ENCODE measurements at regions not wholly inside any gene's neighbourhood (a gene's known extent, or its start where the extent isn't known, plus 50 kb on each side); places are given as distances from the start of the nearest gene placed in this dataset.

GRCh38 chr12:89901319-89901718 lies 192.7 kb upstream of the ATP2B1 start:
- DNase-seq, result no peak

GRCh38 chr12:89899651-89900050 lies 191.0 kb upstream of the ATP2B1 start:
- no peak for DNase-seq

DNA sequence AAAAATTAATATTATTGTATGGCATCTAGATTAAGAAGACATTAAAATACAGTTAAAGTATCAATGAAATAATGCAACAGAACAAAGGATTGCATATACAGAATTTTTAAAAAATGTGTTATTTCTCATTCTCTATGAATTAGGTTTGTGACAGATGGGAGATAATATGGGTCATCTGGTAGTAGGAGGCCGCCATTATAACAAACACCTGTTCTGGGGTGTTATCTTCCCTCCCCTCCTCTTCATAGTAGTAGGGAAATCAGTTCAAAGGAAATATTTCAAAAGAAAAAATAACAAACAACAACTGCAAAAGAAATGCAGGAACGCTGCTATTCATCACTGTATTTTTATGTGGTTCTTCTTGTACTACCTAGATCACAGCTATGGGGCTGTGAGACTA lies 187.0 kb upstream of the ATP2B1 start:
- no peak for DNase-seq

DNA sequence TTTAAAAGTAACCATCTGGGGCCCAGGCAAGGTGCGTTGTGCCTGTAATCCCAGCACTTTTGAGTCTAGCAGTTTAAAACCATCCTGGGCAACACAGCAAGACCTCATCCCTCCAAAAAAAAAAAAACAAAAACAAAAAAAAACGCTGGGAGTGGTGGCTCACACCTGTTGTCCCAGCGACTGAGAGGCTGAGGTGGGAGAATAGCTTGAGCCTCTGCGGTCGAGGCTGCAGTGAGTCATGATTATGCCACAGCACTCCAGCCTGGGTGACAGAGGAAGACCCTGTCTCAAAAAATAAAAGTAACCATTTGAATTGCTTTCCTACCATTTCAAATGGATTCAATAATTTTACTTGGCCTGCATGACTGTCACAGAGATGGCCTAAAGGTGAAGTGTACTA lies 186.5 kb upstream of the ATP2B1 start:
- no peak for DNase-seq

- no peak for DNase-seq
These were observed 185.5 kb upstream of the ATP2B1 start for GRCh38 chr12:89893972-89894706.

GRCh38 chr12:89892436-89892835 lies 183.8 kb upstream of the ATP2B1 start:
- no peak for DNase-seq

DNA sequence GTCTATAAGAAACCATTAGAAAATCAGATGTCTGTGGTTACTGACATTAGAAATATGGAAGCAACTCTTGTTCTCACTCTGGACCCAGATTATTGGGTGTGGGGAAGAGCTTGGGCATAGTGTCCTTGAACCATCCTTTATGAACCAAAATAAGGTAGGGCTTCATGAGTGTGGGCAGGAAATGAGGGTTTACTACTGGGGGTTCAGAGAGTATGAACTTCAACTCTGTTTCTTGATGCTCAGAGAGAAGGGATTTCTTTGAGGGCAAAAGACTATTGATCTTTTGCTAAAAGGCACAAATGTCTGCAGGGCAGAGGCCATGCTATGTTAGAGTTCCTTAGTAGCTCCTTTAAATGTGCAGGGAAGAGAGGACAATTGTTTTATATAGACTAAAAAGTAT lies 183.3 kb upstream of the ATP2B1 start:
- DNase-seq, result no peak

GRCh38 chr12:89890161-89890560 lies 181.5 kb upstream of the ATP2B1 start:
- no peak for DNase-seq

GRCh38 chr12:89889062-89889461 lies 180.4 kb upstream of the ATP2B1 start:
- DNase-seq, result no peak

GRCh38 chr12:89884952-89885351 lies 176.3 kb upstream of the ATP2B1 start:
- DNase-seq, result no peak

GRCh38 chr12:89884416-89884898 lies 175.8 kb upstream of the ATP2B1 start:
- no peak for DNase-seq

DNA sequence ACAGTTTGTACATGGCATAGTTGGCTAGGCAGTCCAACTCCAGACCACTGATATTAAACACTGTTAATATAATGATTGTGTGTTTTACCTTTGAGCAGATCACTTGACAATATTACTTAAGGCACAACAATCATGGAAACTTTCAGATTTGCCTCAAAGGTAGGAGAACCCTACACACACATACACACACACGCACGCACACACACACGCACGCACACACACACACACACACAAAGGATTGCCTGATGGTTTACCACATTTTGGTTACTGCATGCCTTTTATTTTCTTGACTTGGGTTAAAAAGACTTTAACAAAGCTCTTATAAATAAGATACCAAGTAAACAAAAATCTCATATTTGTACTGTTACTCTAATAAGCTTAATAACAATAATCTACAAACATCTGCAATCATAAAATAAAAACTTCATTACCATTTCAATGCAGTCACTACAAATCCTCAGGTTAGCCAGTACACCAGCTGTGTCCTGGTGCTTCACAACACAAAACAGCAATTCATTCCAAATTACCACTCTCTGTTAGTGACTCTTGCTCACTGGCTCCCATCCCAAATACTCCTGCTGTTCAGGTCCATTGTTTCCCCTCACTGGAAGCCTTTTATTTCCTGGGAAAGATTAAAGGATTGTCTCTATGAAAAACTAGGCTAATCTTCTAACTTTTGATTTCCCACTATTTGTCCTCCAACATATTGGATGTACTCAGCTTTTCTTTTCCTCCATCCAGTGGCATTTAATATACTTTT lies 175.2 kb upstream of the ATP2B1 start:
- DNase-seq, result no peak

- no peak for DNase-seq
These were observed 174.2 kb upstream of the ATP2B1 start for GRCh38 chr12:89882792-89883191.

GRCh38 chr12:89882050-89882449 lies 173.4 kb upstream of the ATP2B1 start:
- DNase-seq, result no peak

DNA sequence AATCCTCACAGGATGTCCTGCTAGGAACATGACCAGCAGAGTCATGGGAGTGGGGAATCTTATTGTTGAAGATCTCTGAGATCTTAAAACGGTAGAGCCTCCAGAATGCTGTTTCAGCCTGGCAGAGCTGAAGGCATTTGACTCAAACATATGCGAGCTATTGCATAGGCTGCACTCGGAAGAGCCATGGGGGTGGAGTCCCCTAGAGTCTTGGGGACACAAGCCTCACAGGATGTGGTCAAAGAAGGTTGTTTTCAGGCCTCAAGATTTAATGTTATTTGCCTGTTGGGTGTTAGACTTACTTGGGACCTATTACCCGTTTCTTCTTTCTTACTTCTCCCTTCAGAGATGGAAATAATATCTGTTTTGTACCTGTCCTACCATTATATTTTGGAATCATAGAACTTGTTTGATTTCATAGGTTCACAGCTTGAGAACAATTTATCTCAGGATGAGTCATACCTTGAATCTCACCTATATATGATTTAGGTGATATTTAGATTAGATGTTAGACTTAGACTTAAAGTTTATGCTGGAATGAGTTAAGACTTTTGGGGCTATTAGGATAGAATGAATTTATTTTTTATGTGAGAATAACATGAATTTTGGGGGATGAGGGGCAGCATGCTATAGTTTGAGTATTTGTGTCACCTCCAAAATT lies 172.2 kb upstream of the ATP2B1 start:
- DNase-seq, result no peak

DNA sequence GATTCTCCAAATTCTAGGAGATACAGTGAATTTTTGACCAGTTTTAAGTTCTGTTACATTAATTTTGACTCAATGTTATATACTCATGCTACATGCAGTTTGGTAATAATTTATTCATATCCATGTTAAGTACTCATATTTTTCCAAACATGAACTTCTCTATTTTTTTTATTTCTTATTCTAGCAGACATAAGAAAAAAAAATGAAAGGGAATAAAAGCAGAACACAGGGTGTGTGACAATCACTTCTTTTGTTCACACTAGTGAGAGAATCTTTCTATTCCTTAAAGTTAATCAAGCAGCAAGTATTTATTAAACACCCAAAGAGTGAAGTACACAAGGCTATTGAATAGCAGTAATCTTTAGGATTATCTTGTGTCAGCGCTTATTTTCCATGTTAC lies 171.1 kb upstream of the ATP2B1 start:
- DNase-seq, result no peak

- no peak for DNase-seq
These were observed 170.3 kb upstream of the ATP2B1 start for GRCh38 chr12:89878950-89879349.

DNA sequence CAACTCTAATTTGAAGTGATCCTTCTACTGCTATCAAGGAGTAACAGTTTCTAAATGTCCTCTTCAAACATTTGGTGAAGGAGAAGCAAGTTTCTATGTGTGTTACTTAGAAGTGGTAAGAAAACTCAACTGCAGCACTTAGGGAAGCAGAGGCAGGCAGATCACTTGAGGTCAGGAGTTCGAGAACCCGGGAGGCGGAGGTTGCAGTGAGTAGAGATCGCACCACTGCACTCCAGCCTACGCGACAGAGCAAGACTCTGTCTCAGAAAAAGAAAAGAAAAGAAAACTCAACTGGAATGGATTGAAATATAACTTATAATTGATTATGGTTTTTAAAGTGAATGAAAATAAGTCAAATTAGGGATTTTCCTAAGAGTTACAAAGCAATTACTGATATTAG lies 169.7 kb upstream of the ATP2B1 start:
- no peak for DNase-seq

DNA sequence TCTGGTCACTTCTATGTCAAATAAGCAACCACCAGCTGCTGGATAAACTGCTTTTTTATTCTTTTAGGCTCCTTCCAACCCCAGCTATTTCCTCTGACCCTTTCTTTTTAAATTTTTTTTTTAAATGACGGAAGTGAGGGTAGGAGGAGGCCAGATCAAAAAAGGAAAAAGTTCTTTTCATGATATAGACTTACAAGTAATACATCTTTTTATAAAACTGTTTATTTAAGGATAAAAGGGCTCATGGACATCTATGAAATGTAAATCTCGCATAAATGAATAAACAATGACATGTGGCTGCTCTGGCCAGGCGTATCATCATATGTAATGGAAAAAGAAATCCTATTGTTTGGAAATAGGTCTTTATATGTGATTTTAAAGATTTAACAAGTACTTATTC lies 169.0 kb upstream of the ATP2B1 start:
- DNase-seq, result no peak

GRCh38 chr12:89877136-89877535 lies 168.5 kb upstream of the ATP2B1 start:
- no peak for DNase-seq

GRCh38 chr12:89875809-89876208 lies 167.2 kb upstream of the ATP2B1 start:
- no peak for DNase-seq

- DNase-seq, result no peak
These were observed 166.6 kb upstream of the ATP2B1 start for GRCh38 chr12:89875225-89875624.

GRCh38 chr12:89874146-89874545 lies 165.5 kb upstream of the ATP2B1 start:
- DNase-seq, result no peak

GRCh38 chr12:89873745-89874144 lies 165.1 kb upstream of the ATP2B1 start:
- no peak for DNase-seq
